HL-60 (cell line): ENCODE measurements at regions not wholly inside any gene's neighbourhood (a gene's known extent, or its start where the extent isn't known, plus 50 kb on each side); places are given as distances from the start of the nearest gene placed in this dataset.
"Not testable (repeated sequence)": the region's sequence is repeated elsewhere in the genome, so short reads cannot be mapped to it uniquely, and the experiment has no call there.

ENCODE experiments used
- POLR2AphosphoS5 ChIP-seq: IDR thresholded peaks from 2 replicates; pipeline ENCODE4 v1.6.1; 2012; ENCODE audit warnings: low read depth
- TF ChIP-seq, protein P1 (sequence below): IDR thresholded peaks from 2 replicates; pipeline ENCODE4 v1.6.1; 2012; ENCODE audit warnings: low read depth; ENCODE audit not compliant: insufficient replicate concordance
- TF ChIP-seq, protein P2 (sequence below): IDR thresholded peaks from one replicate; pipeline ENCODE4 v1.5.1; 2011; ENCODE audit warnings: low read length, control low read depth, inconsistent platforms; ENCODE audit not compliant: insufficient read depth

DNA sequence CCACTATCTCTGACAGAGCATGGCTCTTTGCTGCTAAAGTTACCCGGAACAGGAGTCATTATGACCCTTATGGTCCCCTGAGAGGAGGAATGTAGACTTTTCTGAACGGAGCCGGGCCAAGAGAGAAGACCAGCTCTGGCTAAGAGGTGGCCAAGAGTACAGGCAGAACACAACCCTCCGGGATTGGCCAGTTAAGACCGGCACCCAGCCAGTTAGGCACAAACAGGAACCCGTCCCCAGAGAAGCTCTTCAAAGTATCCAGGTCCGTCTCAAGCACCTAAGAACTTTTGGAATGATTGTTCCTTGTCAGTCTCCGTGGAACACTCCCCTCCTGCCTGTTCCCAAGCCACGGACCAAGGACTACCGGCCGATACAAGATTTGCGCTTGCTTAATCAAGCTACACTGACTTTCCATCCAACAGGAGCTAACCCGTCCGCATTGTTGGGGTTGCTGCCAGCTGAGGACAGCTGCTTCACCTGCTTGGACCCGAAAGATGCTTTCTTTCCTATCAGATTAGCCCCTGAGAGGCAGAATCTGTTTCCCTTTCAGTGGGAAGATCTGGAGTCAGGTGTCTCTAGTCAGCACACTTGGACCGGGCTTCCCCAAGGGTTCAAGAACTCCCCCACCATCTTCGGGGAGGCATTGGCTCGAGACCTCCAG lies 72.5 kb downstream of the DAPL1 start:
- TF ChIP-seq, protein P1, sequence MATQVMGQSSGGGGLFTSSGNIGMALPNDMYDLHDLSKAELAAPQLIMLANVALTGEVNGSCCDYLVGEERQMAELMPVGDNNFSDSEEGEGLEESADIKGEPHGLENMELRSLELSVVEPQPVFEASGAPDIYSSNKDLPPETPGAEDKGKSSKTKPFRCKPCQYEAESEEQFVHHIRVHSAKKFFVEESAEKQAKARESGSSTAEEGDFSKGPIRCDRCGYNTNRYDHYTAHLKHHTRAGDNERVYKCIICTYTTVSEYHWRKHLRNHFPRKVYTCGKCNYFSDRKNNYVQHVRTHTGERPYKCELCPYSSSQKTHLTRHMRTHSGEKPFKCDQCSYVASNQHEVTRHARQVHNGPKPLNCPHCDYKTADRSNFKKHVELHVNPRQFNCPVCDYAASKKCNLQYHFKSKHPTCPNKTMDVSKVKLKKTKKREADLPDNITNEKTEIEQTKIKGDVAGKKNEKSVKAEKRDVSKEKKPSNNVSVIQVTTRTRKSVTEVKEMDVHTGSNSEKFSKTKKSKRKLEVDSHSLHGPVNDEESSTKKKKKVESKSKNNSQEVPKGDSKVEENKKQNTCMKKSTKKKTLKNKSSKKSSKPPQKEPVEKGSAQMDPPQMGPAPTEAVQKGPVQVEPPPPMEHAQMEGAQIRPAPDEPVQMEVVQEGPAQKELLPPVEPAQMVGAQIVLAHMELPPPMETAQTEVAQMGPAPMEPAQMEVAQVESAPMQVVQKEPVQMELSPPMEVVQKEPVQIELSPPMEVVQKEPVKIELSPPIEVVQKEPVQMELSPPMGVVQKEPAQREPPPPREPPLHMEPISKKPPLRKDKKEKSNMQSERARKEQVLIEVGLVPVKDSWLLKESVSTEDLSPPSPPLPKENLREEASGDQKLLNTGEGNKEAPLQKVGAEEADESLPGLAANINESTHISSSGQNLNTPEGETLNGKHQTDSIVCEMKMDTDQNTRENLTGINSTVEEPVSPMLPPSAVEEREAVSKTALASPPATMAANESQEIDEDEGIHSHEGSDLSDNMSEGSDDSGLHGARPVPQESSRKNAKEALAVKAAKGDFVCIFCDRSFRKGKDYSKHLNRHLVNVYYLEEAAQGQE = not testable (repeated sequence)
- TF ChIP-seq, protein P2, sequence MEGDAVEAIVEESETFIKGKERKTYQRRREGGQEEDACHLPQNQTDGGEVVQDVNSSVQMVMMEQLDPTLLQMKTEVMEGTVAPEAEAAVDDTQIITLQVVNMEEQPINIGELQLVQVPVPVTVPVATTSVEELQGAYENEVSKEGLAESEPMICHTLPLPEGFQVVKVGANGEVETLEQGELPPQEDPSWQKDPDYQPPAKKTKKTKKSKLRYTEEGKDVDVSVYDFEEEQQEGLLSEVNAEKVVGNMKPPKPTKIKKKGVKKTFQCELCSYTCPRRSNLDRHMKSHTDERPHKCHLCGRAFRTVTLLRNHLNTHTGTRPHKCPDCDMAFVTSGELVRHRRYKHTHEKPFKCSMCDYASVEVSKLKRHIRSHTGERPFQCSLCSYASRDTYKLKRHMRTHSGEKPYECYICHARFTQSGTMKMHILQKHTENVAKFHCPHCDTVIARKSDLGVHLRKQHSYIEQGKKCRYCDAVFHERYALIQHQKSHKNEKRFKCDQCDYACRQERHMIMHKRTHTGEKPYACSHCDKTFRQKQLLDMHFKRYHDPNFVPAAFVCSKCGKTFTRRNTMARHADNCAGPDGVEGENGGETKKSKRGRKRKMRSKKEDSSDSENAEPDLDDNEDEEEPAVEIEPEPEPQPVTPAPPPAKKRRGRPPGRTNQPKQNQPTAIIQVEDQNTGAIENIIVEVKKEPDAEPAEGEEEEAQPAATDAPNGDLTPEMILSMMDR = not testable (repeated sequence)
- not testable (repeated sequence) for TF ChIP-seq POLR2AphosphoS5
